ENCODE measurements at regions not wholly inside any gene's neighbourhood (a gene's known extent, or its start where the extent isn't known, plus 50 kb on each side); places are given as distances from the start of the nearest gene placed in this dataset.

- Histone ChIP-seq H3F3A (ENCODE audit: low read depth) (no peaks in the 10 kb centered on the region), H2AFZ (ENCODE audit: low read length) (no peak overlapping the region), H3K9me2 (replicated peaks; ENCODE audit: low read depth, low read length) (no peaks in the 10 kb centered on the region), H4K20me1 (ENCODE audit: insufficient read depth, low read length, poor library complexity, severe bottlenecking) (no peaks in the 10 kb centered on the region), H3K4me1 (ENCODE audit: insufficient read depth, low read length, poor library complexity, severe bottlenecking) (no peaks in the 10 kb centered on the region), H3K79me2 (ENCODE audit: insufficient read depth, low read length) (no peaks in the 10 kb centered on the region), H3K9me3 (ENCODE audit: insufficient read depth, low read depth, low read length) (no peaks in the 10 kb centered on the region), H3K4me3 (ENCODE audit: low read length, poor library complexity, severe bottlenecking) (no peak overlapping the region), H3K9ac (ENCODE audit: low read depth, low read length, poor library complexity, severe bottlenecking) (no peak overlapping the region), H3K27me3 (ENCODE audit: insufficient read depth, low read length, poor library complexity, severe bottlenecking) (no peaks in the 10 kb centered on the region), H3K4me2 (ENCODE audit: low read depth, low read length, poor library complexity, severe bottlenecking) (no peak overlapping the region), H3K36me3 (ENCODE audit: insufficient read depth, low read length) (no peaks in the 10 kb centered on the region)
- TF ChIP-seq EZH2phosphoT487 (IDR thresholded peaks at IDR 0.05; ENCODE audit: borderline replicate concordance) = no peak
- no peak for TF ChIP-seq CTCF (conservative IDR thresholded peaks at IDR 0.05; ENCODE audit: low read length)
These were observed 278.0 kb downstream of the CCSER2 start for GRCh38 chr10:84606428-84606827.

GRCh38 chr10:84607044-84607443, 278.7 kb downstream of the CCSER2 start:
- no peak overlapping the region for H2AFZ ChIP-seq (ENCODE audit: low read length)
- no peaks in the 10 kb centered on the region for H3K9me3 ChIP-seq (ENCODE audit: insufficient read depth, low read depth, low read length)
- no peaks in the 10 kb centered on the region for H3F3A ChIP-seq (ENCODE audit: low read depth)
- H3K4me1 ChIP-seq (ENCODE audit: insufficient read depth, low read length, poor library complexity, severe bottlenecking) = no peaks in the 10 kb centered on the region
- no peaks in the 10 kb centered on the region for H4K20me1 ChIP-seq (ENCODE audit: insufficient read depth, low read length, poor library complexity, severe bottlenecking)
- H3K27me3 ChIP-seq (ENCODE audit: insufficient read depth, low read length, poor library complexity, severe bottlenecking) = no peaks in the 10 kb centered on the region
- H3K4me3 ChIP-seq (ENCODE audit: low read length, poor library complexity, severe bottlenecking) = no peak overlapping the region
- no peaks in the 10 kb centered on the region for H3K9me2 ChIP-seq (replicated peaks; ENCODE audit: low read depth, low read length)
- no peaks in the 10 kb centered on the region for H3K79me2 ChIP-seq (ENCODE audit: insufficient read depth, low read length)
- TF ChIP-seq CTCF (conservative IDR thresholded peaks at IDR 0.05; ENCODE audit: low read length) (no peak), EZH2phosphoT487 (IDR thresholded peaks at IDR 0.05; ENCODE audit: borderline replicate concordance) (no peak)
- no peaks in the 10 kb centered on the region for H3K36me3 ChIP-seq (ENCODE audit: insufficient read depth, low read length)
- H3K9ac ChIP-seq (ENCODE audit: low read depth, low read length, poor library complexity, severe bottlenecking) = no peak overlapping the region
- H3K4me2 ChIP-seq (ENCODE audit: low read depth, low read length, poor library complexity, severe bottlenecking) = no peak overlapping the region

GRCh38 chr10:84607523-84607922, 279.1 kb downstream of the CCSER2 start:
- TF ChIP-seq CTCF (conservative IDR thresholded peaks at IDR 0.05; ENCODE audit: low read length) = no peak
- no peak for TF ChIP-seq EZH2phosphoT487 (IDR thresholded peaks at IDR 0.05; ENCODE audit: borderline replicate concordance)
- H3K36me3 ChIP-seq (ENCODE audit: insufficient read depth, low read length) = no peaks in the 10 kb centered on the region
- H3K27me3 ChIP-seq (ENCODE audit: insufficient read depth, low read length, poor library complexity, severe bottlenecking) = no peaks in the 10 kb centered on the region
- H3K9me3 ChIP-seq (ENCODE audit: insufficient read depth, low read depth, low read length) = no peaks in the 10 kb centered on the region
- H3K4me1 ChIP-seq (ENCODE audit: insufficient read depth, low read length, poor library complexity, severe bottlenecking) = no peaks in the 10 kb centered on the region
- no peaks in the 10 kb centered on the region for H3K9me2 ChIP-seq (replicated peaks; ENCODE audit: low read depth, low read length)
- H3K4me3 ChIP-seq (ENCODE audit: low read length, poor library complexity, severe bottlenecking) = no peak overlapping the region
- no peak overlapping the region for H3K4me2 ChIP-seq (ENCODE audit: low read depth, low read length, poor library complexity, severe bottlenecking)
- H3K9ac ChIP-seq (ENCODE audit: low read depth, low read length, poor library complexity, severe bottlenecking) = no peak overlapping the region
- H2AFZ ChIP-seq (ENCODE audit: low read length) = no peak overlapping the region
- H3F3A ChIP-seq (ENCODE audit: low read depth) = no peaks in the 10 kb centered on the region
- H4K20me1 ChIP-seq (ENCODE audit: insufficient read depth, low read length, poor library complexity, severe bottlenecking) = no peaks in the 10 kb centered on the region
- H3K79me2 ChIP-seq (ENCODE audit: insufficient read depth, low read length) = no peaks in the 10 kb centered on the region

All from Loucy (cell line).